Memory B cell (primary cell): ENCODE measurements at regions not wholly inside any gene's neighbourhood (a gene's known extent, or its start where the extent isn't known, plus 50 kb on each side); places are given as distances from the start of the nearest gene placed in this dataset.
A peak's percentile ranks its signal among the peaks of the same experiment; 100 is the strongest.

ENCODE experiments used
- ATAC-seq: fragments of 150-1000 bp; cut with Tn5 transposase; 2 replicates; pipeline ENCODE4 v1.10.0; 2021; ENCODE audit warnings: low read depth, mild to moderate bottlenecking, moderate library complexity
- DNase-seq, 2 donors: peaks; one replicate each; pipeline ENCODE4 v3.0.0; 2022; ENCODE audit warnings: low spot score in 2 of 2
- H3K27ac Mint-ChIP-seq: one replicate; pipeline ENCODE4 v1.8.0; 2022; ENCODE audit warnings: mild to moderate bottlenecking, moderate library complexity, mixed read lengths
- H3K27me3 Mint-ChIP-seq: one replicate; pipeline ENCODE4 v1.8.0; 2022; ENCODE audit warnings: mixed read lengths
- H3K36me3 Mint-ChIP-seq: one replicate; pipeline ENCODE4 v1.8.0; 2022; ENCODE audit warnings: mild to moderate bottlenecking, mixed read lengths
- H3K4me1 Mint-ChIP-seq: one replicate; pipeline ENCODE4 v1.8.0; 2022; ENCODE audit warnings: mixed read lengths
- H3K4me3 Mint-ChIP-seq: one replicate; pipeline ENCODE4 v1.8.0; 2022; ENCODE audit warnings: mild to moderate bottlenecking, moderate library complexity, mixed read lengths
- H3K9me3 Mint-ChIP-seq: one replicate; pipeline ENCODE4 v1.8.0; 2022; ENCODE audit warnings: mixed read lengths

- H3K27ac Mint-ChIP-seq = no peak overlapping the region
- no peaks in the 10 kb centered on the region for H3K36me3 Mint-ChIP-seq
- no peaks in the 10 kb centered on the region for H3K9me3 Mint-ChIP-seq
- H3K4me1 Mint-ChIP-seq = peaks cover 34% of the 10 kb centered on the region
- no peak overlapping the region for H3K4me3 Mint-ChIP-seq
- ATAC-seq (no peak), DNase-seq (no peak)
- no peaks in the 10 kb centered on the region for H3K27me3 Mint-ChIP-seq
Observed at GRCh38 chr1:59075021-59075420, 221.9 kb upstream of the FGGY start.

- DNase-seq (no peak), ATAC-seq (no peak)
- Mint-ChIP-seq H3K4me1 (peaks cover 25% of the 10 kb centered on the region), H3K4me3 (no peak overlapping the region), H3K9me3 (no peaks in the 10 kb centered on the region), H3K27me3 (no peaks in the 10 kb centered on the region), H3K36me3 (no peaks in the 10 kb centered on the region), H3K27ac (no peak overlapping the region)
Observed at GRCh38 chr1:59076612-59077011, 220.3 kb upstream of the FGGY start.

- peak; percentile 27 for ATAC-seq
- peak overlapping the region; percentile 24 for H3K27ac Mint-ChIP-seq
- peaks cover 19% of the 10 kb centered on the region for H3K4me1 Mint-ChIP-seq
Observed at GRCh38 chr1:59077466-59078069, 219.3 kb upstream of the FGGY start.

GRCh38 chr1:59078070-59078800 is 218.7 kb upstream of the FGGY start:
- no peak for DNase-seq
- Mint-ChIP-seq H3K27ac (no peak overlapping the region), H3K9me3 (no peaks in the 10 kb centered on the region), H3K27me3 (no peaks in the 10 kb centered on the region), H3K4me1 (peaks cover 17% of the 10 kb centered on the region), H3K36me3 (no peaks in the 10 kb centered on the region), H3K4me3 (no peak overlapping the region)
- no peak for ATAC-seq

More at GRCh38 chr1:59077466-59078069, 219.3 kb upstream of the FGGY start:
- Mint-ChIP-seq H3K27me3 (no peaks in the 10 kb centered on the region), H3K9me3 (no peaks in the 10 kb centered on the region), H3K4me3 (no peak overlapping the region), H3K36me3 (no peaks in the 10 kb centered on the region)
- DNase-seq = no peak

GRCh38 chr1:59078866-59079265 is 218.0 kb upstream of the FGGY start:
- ATAC-seq = no peak
- H3K4me3 Mint-ChIP-seq = no peak overlapping the region
- no peaks in the 10 kb centered on the region for H3K36me3 Mint-ChIP-seq
- DNase-seq = no peak
- no peaks in the 10 kb centered on the region for H3K9me3 Mint-ChIP-seq
- H3K4me1 Mint-ChIP-seq = peaks cover 17% of the 10 kb centered on the region
- H3K27me3 Mint-ChIP-seq = no peaks in the 10 kb centered on the region
- H3K27ac Mint-ChIP-seq = no peak overlapping the region

- no peak for DNase-seq
Observed at GRCh38 chr1:59079434-59080140, 217.3 kb upstream of the FGGY start.

GRCh38 chr1:59081181-59081580 is 215.7 kb upstream of the FGGY start:
- H3K4me1 Mint-ChIP-seq = peaks cover 22% of the 10 kb centered on the region
- H3K4me3 Mint-ChIP-seq = no peak overlapping the region
- no peaks in the 10 kb centered on the region for H3K27me3 Mint-ChIP-seq
- DNase-seq = no peak
- H3K9me3 Mint-ChIP-seq = no peaks in the 10 kb centered on the region
- no peaks in the 10 kb centered on the region for H3K36me3 Mint-ChIP-seq
- H3K27ac Mint-ChIP-seq = no peak overlapping the region
- no peak for ATAC-seq

More at GRCh38 chr1:59079434-59080140, 217.3 kb upstream of the FGGY start:
- H3K27me3 Mint-ChIP-seq = no peaks in the 10 kb centered on the region
- peaks cover 22% of the 10 kb centered on the region for H3K4me1 Mint-ChIP-seq
- ATAC-seq = no peak
- H3K4me3 Mint-ChIP-seq = no peak overlapping the region
- no peaks in the 10 kb centered on the region for H3K9me3 Mint-ChIP-seq
- no peaks in the 10 kb centered on the region for H3K36me3 Mint-ChIP-seq
- H3K27ac Mint-ChIP-seq = no peak overlapping the region

GRCh38 chr1:59081795-59082194 is 215.1 kb upstream of the FGGY start:
- no peak for DNase-seq
- no peak overlapping the region for H3K4me3 Mint-ChIP-seq

GRCh38 chr1:59083946-59084865 is 212.7 kb upstream of the FGGY start:
- DNase-seq (no peak), ATAC-seq (no peak)
- Mint-ChIP-seq H3K27ac (peak overlapping the region; percentile 21), H3K27me3 (no peaks in the 10 kb centered on the region), H3K4me3 (no peak overlapping the region), H3K9me3 (peaks cover 2% of the 10 kb centered on the region), H3K4me1 (peaks cover 5% of the 10 kb centered on the region), H3K36me3 (peaks cover 2% of the 10 kb centered on the region)

More at GRCh38 chr1:59081795-59082194, 215.1 kb upstream of the FGGY start:
- H3K27me3 Mint-ChIP-seq = no peaks in the 10 kb centered on the region
- no peak overlapping the region for H3K27ac Mint-ChIP-seq
- no peaks in the 10 kb centered on the region for H3K9me3 Mint-ChIP-seq
- H3K4me1 Mint-ChIP-seq = peaks cover 20% of the 10 kb centered on the region
- no peaks in the 10 kb centered on the region for H3K36me3 Mint-ChIP-seq
- ATAC-seq = no peak

GRCh38 chr1:59085101-59085500 is 211.8 kb upstream of the FGGY start:
- no peak for DNase-seq
- no peak overlapping the region for H3K27ac Mint-ChIP-seq
- H3K9me3 Mint-ChIP-seq = peaks cover 4% of the 10 kb centered on the region
- peaks cover 2% of the 10 kb centered on the region for H3K36me3 Mint-ChIP-seq
- peaks cover 5% of the 10 kb centered on the region for H3K4me1 Mint-ChIP-seq
- H3K27me3 Mint-ChIP-seq = no peaks in the 10 kb centered on the region
- no peak overlapping the region for H3K4me3 Mint-ChIP-seq
- ATAC-seq = no peak

GRCh38 chr1:59089036-59089798 is 207.7 kb upstream of the FGGY start:
- Mint-ChIP-seq H3K9me3 (peaks cover 4% of the 10 kb centered on the region), H3K36me3 (peaks cover 2% of the 10 kb centered on the region), H3K27ac (no peak overlapping the region), H3K27me3 (no peaks in the 10 kb centered on the region), H3K4me3 (no peak overlapping the region), H3K4me1 (peaks cover 6% of the 10 kb centered on the region)
- DNase-seq (no peak), ATAC-seq (no peak)

- H3K27ac Mint-ChIP-seq = no peak overlapping the region
- no peak overlapping the region for H3K4me3 Mint-ChIP-seq
- no peaks in the 10 kb centered on the region for H3K27me3 Mint-ChIP-seq
- H3K9me3 Mint-ChIP-seq = peaks cover 4% of the 10 kb centered on the region
- ATAC-seq (no peak), DNase-seq (no peak)
- H3K4me1 Mint-ChIP-seq = peaks cover 3% of the 10 kb centered on the region
- H3K36me3 Mint-ChIP-seq = peaks cover 2% of the 10 kb centered on the region
Observed at GRCh38 chr1:59089922-59090457, 206.9 kb upstream of the FGGY start.

GRCh38 chr1:59092126-59092525 is 204.8 kb upstream of the FGGY start:
- ATAC-seq (no peak), DNase-seq (no peak)
- no peaks in the 10 kb centered on the region for H3K27me3 Mint-ChIP-seq
- no peak overlapping the region for H3K27ac Mint-ChIP-seq
- peaks cover 3% of the 10 kb centered on the region for H3K9me3 Mint-ChIP-seq
- peaks cover 17% of the 10 kb centered on the region for H3K4me1 Mint-ChIP-seq
- peaks cover 2% of the 10 kb centered on the region for H3K36me3 Mint-ChIP-seq
- no peak overlapping the region for H3K4me3 Mint-ChIP-seq
